ENCODE measurements at regions not wholly inside any gene's neighbourhood (a gene's known extent, or its start where the extent isn't known, plus 50 kb on each side); places are given as distances from the start of the nearest gene placed in this dataset.

DNA sequence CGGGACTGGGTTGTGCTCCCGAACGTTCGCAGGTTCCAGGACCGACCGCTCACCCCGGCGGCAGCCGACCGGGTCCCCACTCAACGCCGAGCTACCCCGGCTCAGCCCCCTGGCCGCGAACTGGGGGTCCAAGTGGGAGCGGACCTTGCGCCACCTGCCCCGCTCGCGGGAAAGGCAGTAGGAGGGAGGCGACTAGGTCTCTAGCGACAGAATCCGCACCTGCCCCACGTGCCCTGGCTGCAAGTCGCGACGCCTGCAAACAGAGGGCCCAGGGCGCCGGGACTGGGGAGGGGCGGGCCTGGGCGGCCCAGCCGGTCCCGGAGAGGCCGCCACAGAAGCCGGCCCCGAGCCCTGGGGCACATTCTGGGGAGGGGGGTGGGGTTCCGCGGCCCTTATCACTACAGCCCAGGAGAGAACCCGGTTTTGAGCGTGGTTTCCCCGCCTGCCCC, 239.2 kb upstream of the CPNE8 start:
- DNase-seq (ENCODE audit: extremely low read depth in 1 of 11, low read depth in 9 of 11, low spot score in 4 of 11) = no peak

DNA sequence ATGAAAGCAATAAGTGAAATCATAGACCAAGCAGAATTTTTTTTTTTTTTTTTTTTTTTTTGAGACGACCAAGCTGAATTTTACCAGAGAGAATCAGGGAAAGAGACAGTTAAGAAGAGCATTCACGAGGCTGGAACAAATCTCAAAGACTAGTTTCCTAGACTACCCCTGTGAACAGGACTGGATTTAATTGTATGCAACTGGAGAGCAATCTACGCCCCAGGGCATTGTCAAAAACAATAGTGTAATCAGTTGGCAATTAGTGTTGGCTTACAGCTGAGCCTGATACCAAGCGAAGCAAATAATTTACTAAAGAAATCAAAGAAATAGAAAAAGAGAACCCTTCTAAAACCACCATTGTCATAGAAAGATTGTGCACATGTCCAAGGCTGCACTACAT, 232.9 kb upstream of the CPNE8 start:
- no peak for DNase-seq (ENCODE audit: extremely low read depth in 1 of 11, low read depth in 9 of 11, low spot score in 4 of 11)

DNA sequence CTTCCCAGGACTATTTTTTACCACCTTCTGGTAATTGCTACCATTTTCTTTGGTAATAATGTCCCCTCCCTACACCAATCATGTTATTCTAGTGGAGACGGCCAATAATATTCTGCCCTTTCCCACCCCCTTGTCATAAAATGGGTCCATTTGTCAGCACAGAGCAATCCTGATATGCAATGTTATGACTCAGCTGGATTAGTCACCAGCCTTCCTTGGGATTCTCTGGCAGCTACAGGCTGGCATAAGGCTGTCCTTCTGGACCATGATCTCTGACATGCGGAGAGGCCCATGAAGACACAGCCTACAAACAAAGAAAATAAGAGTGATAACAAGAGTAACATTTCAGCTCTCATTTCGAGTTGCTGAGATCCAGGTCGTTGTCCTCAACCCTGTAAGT, 222.0 kb upstream of the CPNE8 start:
- no peak for DNase-seq (ENCODE audit: extremely low read depth in 1 of 11, low read depth in 9 of 11, low spot score in 4 of 11)

DNA sequence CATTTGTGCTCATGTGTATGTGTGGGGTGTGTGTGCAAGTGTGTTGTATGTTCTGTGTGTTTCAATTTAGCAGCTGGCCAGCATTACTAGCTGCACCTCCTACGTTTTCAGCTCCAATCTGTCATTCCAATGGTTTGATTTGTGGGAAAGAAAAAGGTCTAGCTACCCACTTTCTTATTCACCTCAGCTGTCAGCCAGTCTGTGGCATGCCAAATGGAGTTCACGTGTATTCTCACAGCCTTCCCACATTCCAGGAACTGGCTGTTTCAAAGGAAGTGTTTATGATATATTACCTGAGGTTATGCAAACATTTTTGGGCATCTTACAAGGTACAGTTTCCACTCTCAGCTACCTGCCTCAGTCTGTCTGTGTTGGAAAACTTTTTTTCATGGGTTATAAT, 220.2 kb upstream of the CPNE8 start:
- DNase-seq (ENCODE audit: extremely low read depth in 1 of 11, low read depth in 9 of 11, low spot score in 4 of 11) = no peak

DNA sequence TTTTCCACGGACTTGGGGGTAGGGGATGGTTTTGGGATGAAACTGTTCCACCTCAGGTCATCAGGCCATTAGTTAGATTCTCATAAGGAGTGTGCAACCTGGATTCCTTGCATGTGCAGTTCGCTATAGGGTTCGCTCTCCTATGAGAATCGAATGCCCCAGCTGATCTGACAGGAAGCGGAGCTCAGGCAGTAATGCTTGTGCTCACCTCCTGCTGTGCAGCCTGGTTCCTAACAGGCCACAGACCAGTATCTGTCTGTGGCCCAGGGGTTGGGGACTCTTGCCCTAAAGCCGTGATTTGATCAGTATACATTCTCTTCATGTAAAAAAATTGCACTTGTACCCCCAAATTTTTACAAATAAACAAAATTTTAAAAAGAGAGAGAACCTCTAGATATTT, 219.4 kb upstream of the CPNE8 start:
- no peak for DNase-seq (ENCODE audit: extremely low read depth in 1 of 11, low read depth in 9 of 11, low spot score in 4 of 11)

DNA sequence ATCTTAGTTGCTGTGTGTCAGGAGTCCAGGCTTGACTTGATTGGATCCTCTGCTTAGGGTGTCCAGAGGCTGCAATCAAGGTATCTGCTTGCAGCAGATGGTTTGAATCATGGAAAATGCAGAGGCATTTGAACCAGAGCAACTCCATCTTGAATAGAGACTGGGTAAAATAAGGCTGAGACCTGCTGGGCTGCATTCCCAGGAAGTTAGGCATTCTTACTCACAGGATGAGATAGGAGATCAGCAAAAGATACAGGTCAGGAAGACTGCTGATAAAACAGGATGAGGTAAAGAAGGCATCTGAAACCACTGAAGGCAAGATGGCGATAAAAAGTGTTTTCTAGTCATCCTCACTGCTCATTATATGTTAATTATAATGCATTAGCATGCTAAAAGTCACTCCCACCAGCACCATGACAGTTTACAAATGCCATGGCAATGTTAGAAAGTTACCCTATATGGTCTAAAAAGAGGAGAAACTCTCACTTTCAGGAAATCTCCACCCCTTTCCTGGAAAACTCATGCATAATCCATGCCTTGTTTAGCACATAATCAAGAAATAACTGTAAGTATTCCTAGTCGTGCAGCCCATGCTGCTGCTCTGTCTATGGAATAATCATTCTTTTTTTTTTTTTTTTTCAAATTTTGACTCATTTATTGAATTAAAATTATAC, 218.3 kb upstream of the CPNE8 start:
- DNase-seq (ENCODE audit: extremely low read depth in 1 of 11, low read depth in 9 of 11, low spot score in 4 of 11) = no peak

DNA sequence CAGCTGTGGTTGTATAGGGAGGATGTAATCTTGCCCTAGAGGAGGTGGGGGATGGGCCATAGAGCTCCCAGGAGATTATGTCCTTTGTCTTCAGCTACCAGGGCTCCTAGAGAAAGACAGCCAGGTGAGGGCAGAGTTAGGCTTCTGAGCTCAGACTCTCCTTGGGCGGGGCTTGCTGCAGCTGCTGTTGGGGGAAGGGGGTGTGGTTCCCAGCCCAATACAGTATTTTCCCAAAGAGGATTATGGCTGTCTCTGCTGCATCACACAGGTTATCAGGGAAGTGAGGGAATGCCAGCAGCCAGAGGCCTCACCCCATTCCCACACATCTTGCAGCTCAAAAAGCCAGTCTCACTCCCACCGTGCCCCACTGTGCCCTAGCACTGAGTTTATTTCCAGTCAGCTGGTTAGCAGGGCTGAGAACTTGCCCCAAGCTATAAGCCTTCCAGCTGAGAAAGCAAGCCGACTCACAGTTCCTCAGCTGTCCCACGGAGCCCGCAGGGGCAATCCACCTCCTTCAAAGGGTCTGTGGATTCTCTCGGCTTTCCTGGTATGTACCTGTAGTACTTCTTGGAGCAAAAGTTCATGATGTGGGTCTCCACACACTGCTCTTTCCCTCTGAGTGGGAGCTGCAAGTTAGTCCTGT, 217.3 kb upstream of the CPNE8 start:
- DNase-seq (ENCODE audit: extremely low read depth in 1 of 11, low read depth in 9 of 11, low spot score in 4 of 11) = no peak

DNA sequence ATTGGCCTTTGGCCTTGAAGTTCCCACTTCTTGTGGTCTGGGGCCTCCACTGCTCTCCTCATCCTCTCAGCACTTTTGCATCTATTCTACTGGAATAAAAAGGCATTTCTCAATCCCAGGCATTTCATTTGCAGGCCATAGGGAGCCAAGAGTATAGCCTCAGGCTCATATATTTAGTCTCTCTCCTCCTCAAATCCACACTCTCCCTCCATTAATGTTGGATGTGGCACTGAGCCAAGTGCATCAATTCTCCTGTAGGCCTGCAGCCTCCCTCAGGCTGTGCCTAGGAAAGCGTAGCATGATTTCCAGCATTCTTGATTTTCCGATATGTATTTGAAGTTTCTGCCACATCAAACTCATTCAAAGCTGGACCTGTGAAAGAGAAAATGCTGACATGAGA, 211.5 kb upstream of the CPNE8 start:
- DNase-seq (ENCODE audit: extremely low read depth in 1 of 11, low read depth in 9 of 11, low spot score in 4 of 11) = peak in 1 of 11 donors; percentile 8

DNA sequence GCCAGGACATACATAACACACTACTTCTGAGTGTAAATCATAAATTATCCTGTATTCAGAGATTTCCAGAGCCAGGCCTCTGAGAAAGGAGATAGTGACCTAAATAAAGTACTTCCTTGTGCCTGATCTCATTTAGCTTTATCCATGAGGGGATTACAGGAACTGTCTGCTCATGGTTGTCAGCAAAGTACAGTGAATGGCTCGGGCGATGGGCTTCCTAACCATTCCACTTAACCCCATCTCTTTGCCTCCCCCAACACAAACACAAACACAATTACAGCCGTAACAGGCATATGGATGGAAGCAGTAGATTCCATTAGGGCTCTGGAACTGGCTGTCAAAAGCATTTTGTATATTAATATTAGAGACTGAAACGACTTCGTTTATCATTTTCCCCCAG, 206.7 kb upstream of the CPNE8 start:
- DNase-seq (ENCODE audit: extremely low read depth in 1 of 11, low read depth in 9 of 11, low spot score in 4 of 11) = no peak

DNA sequence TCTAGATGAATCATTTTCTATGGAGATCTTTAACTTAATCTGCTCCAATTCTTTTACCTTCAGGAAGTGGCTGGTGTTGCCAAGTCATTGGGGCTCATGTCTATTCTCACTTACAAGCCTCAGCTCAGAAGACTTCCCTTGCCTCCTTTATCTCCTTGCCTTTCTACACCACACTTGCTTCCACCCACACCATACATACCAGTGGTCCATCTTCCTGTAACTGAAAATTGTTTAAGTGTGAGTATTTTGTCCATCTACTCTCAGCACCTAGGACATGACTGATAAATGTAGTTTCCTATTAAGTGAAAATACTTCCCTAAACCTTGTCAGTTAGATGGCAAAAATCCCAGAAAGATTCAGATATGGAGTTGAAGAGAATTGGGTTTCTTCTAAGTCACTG, 199.7 kb upstream of the CPNE8 start:
- DNase-seq (ENCODE audit: extremely low read depth in 1 of 11, low read depth in 9 of 11, low spot score in 4 of 11) = no peak

DNA sequence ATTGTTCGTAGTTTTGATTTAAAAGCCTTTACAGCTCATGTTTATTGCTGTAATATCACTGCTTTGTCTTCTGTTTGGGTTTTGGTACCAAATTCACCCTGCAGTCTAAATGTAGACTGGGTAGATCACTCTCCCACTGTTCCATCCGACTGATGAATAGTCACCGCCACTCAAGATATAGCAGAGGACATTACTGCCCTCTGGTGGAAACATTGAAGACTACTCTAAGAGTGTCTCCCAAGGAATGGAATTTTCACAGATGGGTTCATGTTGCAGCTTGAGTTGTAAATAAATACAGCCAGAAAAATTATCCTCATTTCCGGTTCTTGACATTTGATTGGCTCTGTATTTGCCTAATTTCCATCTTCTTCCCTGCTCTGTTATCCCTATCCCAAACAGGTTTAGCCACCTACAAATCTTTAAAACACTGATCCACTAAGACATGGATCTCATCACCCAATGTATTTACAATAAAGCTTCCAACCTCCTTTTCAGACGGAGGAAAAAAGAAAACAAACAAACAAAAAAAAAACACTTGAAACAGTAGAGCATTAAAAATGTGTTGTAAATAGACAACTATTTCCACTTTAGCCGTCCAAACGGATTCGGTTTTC, 198.3 kb upstream of the CPNE8 start:
- peak; percentile 17 to 63 (median 38) for DNase-seq (ENCODE audit: extremely low read depth in 1 of 11, low read depth in 9 of 11, low spot score in 4 of 11)

DNA sequence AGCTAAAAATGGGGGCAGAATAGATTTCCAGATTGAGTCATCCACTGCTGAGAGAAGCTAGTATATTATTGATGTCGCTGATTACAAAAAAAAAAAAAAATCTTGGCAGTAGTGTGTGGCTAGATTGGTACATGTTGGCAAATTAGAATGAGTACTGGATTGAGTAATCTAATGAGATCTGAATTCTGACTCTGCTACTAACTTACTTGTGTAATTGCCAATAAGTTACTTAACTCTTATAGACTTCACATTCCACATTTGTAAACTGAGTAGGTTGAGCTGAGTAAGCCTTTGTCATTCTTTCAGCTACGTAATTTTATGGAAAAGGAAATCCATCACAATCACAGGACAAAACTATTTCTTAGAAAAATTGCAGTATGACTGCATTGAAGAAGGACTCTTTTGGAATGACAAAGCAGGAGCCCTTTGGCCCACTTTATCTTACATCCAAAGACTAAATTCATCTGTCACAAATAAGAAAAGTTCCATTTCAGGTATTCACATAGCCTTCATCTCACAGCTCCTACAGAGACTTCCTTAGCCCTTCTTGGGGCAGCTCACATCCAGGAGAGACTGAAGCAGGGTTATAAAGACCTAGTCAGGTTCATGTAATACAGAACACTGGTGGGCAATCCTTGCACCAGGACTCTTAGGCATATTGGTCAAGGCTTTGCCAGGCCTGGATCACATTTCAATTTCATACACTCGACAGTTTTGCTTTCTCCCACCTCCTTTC, 197.3 kb upstream of the CPNE8 start:
- no peak for DNase-seq (ENCODE audit: extremely low read depth in 1 of 11, low read depth in 9 of 11, low spot score in 4 of 11)

DNA sequence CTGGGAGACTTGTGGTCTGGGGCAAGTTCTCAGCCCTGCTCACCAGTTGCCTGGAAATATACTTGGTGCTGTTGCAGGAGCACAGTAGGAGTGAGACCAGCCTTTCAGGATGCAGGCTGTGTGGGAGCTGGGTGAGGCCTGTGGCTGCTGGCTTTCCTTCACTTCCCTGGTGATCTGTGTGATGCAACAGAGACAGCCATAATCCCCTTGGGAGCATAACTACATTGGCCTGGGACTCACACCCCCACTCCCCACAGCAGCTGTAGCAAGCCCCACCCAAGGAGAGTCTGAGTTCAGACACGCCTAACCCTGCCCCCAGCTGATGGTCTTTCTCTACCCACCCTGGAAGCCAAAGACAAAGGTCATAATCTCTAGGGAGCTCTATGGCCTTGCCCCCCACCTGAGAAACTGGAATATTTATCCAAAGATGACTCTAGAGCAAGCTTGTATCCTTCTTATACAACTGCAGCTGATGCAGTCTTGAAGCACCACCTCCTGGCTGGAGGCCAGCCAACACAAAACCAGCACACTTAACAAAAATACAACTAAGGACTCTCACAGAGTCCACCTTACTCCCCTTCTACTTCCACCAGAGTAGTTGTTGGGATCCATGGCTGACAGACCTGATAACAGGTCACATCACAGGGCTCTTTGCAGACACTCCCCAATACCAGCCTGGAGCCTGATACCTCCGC, 190.4 kb upstream of the CPNE8 start:
- DNase-seq (ENCODE audit: extremely low read depth in 1 of 11, low read depth in 9 of 11, low spot score in 4 of 11) = no peak

DNA sequence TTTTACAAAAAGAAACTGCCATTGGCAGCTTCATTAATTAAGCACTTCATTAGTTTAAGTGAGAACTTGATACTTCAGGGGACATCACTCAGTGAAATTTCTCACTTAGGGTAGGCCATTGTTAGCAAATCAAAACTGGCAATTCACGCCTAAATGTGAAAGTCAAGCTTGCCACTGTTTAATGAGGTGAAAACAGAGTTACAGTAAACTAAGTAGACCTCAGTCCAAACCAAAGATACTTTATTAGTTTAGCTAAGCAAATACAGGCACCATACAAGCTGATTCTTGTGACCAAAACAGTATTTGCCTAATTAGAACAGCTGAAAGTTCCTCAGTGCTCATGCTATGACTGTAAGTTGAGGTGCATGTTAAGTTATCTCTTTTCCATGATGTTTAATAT, 176.5 kb upstream of the CPNE8 start:
- no peak for DNase-seq (ENCODE audit: extremely low read depth in 1 of 11, low read depth in 9 of 11, low spot score in 4 of 11)

DNA sequence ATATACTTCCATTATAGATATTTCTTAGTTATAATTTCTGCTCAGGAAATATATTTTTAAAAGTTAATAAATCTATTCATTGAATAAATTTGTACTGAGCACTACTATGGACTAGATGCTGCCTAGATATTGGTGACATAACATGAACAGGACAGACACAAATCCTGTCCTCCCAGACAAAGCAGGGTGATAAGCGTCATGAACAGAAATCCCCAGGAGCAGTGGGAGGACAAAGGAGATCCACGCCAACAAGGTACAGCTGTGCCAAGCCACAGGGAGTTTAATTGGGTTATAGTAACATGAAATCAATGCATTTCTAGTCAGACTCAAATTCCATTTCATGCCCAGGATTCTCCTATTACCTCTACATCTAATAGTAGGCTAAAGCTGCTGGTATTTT, 171.8 kb upstream of the CPNE8 start:
- no peak for DNase-seq (ENCODE audit: extremely low read depth in 1 of 11, low read depth in 9 of 11, low spot score in 4 of 11)

DNA sequence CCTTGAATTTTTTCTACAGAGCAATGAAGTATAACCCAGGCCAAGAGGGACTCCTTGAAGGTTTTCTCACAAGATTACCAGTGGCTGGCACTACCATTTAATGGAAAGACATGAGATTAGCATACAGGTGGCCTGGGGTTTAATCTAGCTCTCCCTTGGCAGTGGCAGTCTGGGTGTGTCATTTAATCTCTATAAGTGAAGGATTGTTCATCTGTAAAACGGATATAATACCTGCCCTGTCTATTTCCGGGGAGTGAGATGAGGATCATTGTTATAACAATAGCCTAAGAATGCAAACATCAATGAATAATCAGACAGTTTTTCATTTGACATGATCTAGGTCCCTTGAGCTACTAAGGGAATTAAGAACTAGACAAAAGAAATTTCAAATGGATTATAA, 168.7 kb upstream of the CPNE8 start:
- no peak for DNase-seq (ENCODE audit: extremely low read depth in 1 of 11, low read depth in 9 of 11, low spot score in 4 of 11)

DNA sequence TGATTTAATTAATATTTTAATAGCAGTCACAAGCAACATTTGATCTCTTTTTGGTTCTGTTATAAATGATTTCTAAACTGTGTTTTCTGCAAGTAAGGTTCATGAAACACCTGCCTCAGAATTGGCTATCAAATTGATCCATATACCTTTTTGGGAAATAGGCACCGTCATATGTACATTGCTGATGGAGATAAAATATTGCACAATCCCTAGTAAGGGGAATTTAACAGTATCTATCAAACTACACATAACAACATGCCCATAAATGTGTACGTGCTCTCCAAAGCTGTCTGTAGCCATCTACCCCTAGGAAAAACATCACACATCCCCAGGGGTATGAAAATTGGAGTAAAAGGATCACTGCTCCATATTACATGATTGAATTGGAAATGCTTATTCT, 167.3 kb upstream of the CPNE8 start:
- DNase-seq (ENCODE audit: extremely low read depth in 1 of 11, low read depth in 9 of 11, low spot score in 4 of 11) = no peak

DNA sequence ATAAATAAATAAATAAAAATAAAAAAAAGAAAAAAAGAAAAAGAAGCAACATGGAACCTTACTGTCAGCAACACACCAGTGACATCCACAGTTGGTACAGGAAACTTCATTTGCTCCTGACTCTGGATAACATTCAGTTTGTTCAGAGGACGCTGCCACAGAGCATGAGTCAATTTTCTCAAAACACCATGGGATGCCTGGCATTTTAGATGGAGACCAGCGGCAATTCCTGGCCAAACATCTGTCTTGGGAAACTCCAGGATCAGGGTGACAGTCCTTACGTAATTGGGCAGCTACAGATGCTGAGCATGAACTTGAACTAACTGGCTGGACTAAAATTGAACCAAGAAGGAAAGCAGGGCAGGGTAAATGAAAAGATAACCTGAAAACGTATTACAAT, 166.2 kb upstream of the CPNE8 start:
- DNase-seq (ENCODE audit: extremely low read depth in 1 of 11, low read depth in 9 of 11, low spot score in 4 of 11) = no peak

DNA sequence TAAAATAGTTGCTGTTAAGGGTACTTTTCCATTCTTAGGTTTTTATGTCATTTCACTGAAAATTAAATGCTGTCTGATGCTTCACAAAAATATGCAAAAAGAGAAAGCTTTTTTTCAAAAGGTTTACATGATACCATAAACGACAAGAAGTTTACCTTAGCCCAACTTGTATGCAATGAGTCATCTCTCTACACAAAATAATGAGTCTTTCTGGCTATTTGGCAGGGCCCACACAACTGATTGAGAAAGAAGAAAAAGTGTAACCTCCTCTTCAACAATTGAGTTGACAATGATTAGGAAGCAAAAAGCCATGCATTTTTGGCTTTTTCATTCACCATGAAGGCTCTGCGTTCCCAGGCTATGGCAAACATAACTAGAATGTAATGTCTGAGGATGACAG, 165.4 kb upstream of the CPNE8 start:
- no peak for DNase-seq (ENCODE audit: extremely low read depth in 1 of 11, low read depth in 9 of 11, low spot score in 4 of 11)

DNA sequence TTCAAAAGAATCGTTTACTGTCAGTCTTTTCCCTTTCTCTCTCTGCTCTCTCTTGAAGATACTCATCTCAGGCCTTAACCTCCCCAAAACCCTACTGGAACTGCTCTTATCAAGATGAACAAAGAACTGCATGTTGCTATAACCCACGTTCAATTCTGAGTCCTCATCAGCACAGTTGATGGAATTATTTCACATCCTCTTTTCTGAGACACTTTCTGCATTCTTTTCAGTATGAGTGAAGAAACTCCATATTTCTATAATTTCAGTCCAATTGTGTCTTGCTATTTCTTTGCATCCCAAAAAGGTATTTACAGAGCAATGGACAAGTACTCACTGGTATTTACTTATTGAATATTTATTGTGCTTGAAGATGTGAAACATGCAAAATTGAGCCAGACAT, 160.1 kb upstream of the CPNE8 start:
- DNase-seq (ENCODE audit: extremely low read depth in 1 of 11, low read depth in 9 of 11, low spot score in 4 of 11) = no peak

Measured in renal cortex interstitium (tissue), 11 donors.